HG03196 (cell line): ENCODE measurements at regions not wholly inside any gene's neighbourhood (a gene's known extent, or its start where the extent isn't known, plus 50 kb on each side); places are given as distances from the start of the nearest gene placed in this dataset.

Source experiments
- ATAC-seq: cut with Tn5 transposase; IDR thresholded peaks from one replicate; pipeline ENCODE4 v1.9.1; 2021; ENCODE audit not compliant: unreplicated experiment

DNA sequence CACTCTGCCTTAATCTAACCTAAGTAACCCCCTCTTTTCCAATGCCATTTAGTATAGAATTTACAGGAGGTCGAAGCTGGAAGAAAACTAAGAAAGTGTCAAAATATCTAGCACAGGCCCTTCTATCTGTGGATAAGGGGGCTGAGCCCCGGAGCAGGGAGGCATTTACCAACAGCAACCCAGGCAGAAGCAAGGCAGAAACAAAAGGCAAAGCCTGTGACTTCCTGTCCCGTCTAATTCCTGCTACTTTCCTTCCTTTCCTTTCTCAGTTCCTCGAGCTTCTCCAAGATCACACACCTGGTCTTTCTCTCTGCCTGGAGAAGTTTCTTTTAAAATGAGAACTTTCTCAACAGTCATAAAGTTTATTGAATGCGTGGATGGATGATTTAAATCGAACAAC, 146.0 kb downstream of the FOXA2 start:
- ATAC-seq: no peak

GRCh38 chr20:22437354-22437753, 147.0 kb downstream of the FOXA2 start:
- ATAC-seq: no peak

GRCh38 chr20:22431419-22431818, 153.0 kb downstream of the FOXA2 start:
- no peak for ATAC-seq

- no peak for ATAC-seq
Measured at GRCh38 chr20:22430746-22431168, 153.6 kb downstream of the FOXA2 start.

DNA sequence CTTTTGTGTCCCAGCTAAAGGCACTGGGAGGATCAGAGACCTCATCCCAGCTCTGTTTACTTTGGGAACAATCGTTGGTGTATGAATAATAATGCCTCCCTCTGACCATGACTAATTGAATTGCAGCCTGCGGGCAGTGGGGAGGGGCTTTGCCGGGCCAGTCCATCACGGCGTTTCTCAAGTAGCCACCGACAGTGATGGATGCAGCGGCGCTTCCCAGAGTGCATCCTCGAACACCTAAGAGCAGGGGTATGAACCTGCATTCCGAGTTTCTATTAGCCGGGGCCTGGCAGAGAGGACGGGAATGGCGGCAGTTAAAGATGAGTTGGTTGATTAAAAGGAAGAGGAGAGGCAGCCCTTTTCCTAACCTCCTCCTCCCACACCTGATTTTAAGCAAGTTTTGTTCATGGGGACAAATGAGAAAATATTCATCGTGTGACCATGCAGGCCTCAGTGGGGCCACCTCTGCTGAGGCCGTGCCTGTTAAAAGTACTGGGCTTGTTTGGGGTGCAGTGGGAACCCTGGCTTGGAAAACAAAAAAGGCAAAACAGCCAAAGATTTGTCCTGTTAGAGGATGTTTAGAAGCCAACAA, 154.1 kb downstream of the FOXA2 start:
- no peak for ATAC-seq

GRCh38 chr20:22429175-22430153, 154.9 kb downstream of the FOXA2 start:
- no peak for ATAC-seq

GRCh38 chr20:22428051-22428450, 156.3 kb downstream of the FOXA2 start:
- ATAC-seq: no peak

- no peak for ATAC-seq
Measured at GRCh38 chr20:22426772-22427171, 157.6 kb downstream of the FOXA2 start.

DNA sequence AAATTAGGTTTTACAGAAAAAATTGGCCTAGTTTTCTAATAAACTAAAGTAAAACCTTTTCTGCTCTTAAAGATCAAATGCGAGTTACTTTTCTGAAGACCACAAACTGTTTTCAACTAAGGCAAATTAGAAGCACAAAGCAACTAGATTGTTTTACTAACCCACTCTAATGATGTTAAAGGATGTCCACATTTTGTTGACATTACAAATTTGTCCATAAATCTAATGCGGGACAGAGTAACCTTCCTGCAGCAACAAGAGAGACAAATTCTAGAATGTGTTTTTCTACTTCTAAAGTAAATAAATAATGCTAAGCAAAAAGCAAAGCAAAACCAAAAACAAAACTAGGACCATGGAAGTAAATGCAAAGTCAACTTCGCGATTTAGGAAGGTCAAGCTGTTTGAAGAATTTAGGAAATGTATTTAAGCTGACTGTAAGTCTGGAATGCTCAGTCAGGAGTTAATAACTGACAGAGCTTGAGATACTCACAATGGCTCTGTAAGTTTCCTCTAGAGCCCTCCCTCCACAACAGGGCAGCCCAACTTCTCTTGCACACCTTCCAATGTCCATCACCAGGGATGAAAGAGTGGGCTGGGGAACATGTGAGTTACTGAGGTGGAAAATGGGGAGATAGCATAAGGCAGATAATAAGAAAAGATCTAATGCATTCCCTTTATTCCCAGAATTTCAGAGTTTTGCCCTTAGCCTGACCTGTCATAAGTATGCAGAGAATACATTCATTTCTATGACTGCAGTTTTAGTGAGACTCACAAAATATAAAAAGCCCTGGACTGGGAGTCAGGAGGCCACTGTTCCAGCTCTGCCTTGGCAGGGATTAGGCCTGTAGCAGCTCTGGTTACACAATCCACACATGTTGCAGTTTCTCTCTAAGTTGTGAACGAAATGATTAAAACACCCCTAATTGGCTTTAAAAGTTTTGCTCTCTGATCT, 158.8 kb downstream of the FOXA2 start:
- no peak for ATAC-seq

GRCh38 chr20:22423190-22423832, 161.1 kb downstream of the FOXA2 start:
- no peak for ATAC-seq

DNA sequence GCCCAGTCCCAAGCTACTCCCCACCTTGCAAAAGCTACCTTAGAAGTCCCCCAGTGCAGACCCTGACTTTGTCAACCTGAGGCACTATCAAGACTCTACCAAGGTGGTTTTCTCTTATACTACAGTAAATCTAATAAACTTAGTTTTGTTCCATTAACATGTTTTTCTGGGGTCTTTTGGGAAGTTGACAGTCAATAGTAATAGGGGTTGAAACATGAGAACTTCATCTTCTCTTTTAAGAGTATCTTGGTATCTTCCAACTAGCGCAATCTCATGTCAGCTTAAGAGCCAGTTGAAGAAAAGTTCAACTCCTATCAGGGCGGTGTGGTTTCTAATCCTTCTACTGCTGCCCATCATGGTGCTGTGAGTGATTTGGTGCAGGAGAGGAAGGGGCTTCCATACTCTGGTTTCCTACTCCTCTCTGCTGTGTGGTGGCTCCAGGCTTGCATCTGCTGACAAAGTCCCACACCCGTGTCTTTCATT, 164.2 kb downstream of the FOXA2 start:
- ATAC-seq: no peak

GRCh38 chr20:22418738-22419137, 165.6 kb downstream of the FOXA2 start:
- no peak for ATAC-seq

DNA sequence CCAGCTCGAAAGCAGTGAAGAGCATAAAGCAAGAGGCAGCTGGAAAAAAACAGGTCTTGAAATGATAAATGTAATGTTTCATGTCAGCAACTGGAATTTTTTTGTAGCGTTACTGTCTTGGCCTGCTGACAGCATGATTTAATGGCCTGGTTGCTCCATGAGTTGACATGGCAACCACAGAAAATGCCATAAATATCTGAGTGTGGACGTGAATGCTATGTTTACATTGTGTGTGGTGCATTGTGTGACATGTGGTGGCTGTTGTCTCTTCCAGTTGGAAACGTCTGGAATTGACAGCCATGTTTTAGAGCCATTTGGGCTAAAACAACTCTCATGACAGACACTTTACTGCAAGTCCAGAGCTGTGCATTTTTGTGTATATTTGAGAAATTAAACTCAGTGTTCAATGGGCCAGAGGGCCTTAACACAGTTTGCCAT, 170.0 kb downstream of the FOXA2 start:
- no peak for ATAC-seq

DNA sequence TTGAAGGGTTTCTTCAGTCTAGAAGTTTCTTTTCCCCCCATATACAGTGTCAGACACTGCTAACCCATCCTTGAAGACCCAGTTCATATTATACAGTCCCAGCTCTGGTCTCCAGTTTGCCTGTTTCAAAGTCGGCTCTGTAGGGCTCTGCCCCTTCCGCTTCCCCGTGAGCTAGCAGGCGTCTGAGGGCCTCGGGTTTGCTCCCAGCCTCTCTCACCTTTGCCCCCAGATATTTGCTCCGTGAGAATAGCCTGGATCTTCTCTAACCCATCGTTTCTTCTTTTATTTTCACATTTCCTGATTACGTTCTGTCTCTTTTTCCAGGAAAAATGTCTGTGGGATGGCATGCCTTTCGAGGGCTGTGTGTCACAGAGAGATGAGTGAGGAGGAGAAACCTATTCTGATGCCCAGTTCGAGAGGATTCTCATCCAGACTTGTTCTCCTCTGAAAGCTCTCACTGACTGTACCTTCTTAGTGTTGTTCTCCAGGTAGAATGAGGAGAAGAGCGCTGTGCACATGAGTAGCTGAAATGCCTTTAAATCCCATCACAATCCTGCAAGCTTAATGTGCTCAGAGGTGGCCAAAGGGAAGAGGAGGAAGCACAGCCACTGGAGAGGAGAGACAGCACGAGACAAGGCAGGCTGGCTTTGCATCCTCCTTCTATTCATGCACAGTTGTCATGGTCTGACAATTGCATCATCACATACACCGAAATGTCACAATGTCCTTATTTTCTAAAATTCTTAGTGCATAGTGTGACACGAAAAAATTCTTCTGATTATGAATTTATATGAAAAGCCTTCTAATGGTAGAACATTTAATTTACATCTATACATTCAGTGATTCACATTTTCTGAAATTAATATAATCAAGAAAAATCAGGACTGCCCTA, 171.1 kb downstream of the FOXA2 start:
- ATAC-seq: no peak

GRCh38 chr20:22411627-22412450, 172.5 kb downstream of the FOXA2 start:
- ATAC-seq: no peak

GRCh38 chr20:22411286-22411626, 173.1 kb downstream of the FOXA2 start:
- no peak for ATAC-seq

DNA sequence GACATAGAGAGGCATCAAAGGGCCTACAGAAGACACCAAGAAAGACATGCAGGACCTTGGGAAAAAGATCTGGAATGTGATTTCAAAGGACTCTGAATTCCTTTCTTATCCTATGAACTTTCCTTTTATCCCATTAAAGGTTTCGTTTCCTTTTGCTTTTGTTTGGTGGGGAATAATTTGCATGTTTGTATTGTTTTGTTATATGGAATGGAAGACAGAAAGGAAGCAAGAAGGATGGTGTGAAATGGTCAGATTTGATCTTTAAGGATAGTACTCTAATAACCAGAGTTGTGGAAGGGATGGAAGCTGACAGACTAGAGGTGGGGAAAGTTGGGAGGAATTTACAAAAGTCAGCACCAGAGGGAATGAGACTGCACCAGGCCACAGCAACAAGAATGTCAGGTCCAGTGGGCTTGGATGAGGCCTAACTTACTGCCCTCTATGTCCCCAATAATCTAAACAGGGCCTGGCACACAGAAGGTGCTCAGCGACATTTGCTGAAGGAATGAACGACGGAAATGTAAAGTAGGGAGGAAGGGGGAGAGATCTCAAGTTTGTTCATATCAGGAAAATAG, 173.7 kb downstream of the FOXA2 start:
- no peak for ATAC-seq
